NOMO-1 treated with dmso at 0.1 percent for 144 hours (cell line): ENCODE measurements at regions not wholly inside any gene's neighbourhood (a gene's known extent, or its start where the extent isn't known, plus 50 kb on each side); places are given as distances from the start of the nearest gene placed in this dataset.

ENCODE experiments used
- DNase-seq: peaks from one replicate; lab custom pipeline; 2025; ENCODE audit not compliant: unreplicated experiment; lab: John Stamatoyannopoulos, UW

- no peak for DNase-seq
Observed at GRCh38 chr1:37309574-37309973, 164.8 kb upstream of the ZC3H12A start.

GRCh38 chr1:37310064-37310463, 164.3 kb upstream of the ZC3H12A start:
- no peak for DNase-seq

- no peak for DNase-seq
Observed at GRCh38 chr1:37315371-37315846, 159.0 kb upstream of the ZC3H12A start.

DNA sequence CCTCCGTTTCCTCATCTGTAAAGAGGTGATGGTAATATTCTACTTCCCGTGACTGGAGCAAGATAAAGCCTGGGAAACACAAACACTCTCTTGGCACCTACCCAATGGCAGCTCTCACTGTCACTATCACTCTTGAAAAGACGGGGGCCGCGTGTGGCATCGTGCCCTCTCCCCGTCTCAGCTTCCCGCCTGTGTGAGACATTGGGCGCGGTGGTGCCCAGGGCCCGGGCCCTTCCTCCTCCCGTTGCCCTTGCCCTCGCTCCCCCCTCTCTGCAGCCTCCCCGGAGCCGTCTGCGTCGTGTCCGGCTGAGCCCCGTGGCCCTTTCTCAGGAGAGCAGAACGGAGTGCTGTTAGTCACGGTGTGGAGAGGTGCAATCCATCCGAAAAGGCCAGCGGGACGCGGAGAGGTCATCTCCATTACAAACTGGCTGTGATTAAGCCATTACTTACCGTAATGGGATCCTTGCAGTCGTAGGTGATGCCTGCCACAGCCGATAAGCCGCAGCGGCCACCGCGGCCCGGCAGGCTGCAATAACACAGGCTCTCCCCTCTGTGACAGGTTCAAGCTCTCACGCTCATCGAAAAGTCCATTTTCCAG, 156.4 kb upstream of the ZC3H12A start:
- no peak for DNase-seq

- no peak for DNase-seq
Observed at GRCh38 chr1:37318490-37318889, 155.9 kb upstream of the ZC3H12A start.

DNA sequence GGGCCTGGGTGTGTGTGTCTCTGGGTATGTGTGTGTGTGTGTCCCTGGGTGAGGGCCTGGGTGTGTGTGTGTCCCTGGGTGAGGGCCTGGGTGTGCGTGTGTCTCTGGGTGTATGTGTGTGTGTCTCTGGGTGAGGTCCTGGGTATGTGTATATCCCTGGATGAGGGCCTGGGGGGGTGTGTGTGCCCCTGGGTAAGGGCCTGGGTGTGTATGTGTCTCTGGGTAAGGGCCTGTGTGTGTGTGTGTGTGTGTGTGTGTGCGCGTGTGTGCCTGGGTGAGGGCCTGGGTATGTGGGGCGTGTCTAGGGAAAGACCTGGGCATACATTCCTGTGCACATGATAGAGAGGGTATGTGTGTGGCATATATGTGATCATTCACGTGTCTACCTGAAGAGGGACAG, 155.1 kb upstream of the ZC3H12A start:
- DNase-seq = no peak

- DNase-seq = no peak
Observed at GRCh38 chr1:37323486-37324377, 150.6 kb upstream of the ZC3H12A start.

DNA sequence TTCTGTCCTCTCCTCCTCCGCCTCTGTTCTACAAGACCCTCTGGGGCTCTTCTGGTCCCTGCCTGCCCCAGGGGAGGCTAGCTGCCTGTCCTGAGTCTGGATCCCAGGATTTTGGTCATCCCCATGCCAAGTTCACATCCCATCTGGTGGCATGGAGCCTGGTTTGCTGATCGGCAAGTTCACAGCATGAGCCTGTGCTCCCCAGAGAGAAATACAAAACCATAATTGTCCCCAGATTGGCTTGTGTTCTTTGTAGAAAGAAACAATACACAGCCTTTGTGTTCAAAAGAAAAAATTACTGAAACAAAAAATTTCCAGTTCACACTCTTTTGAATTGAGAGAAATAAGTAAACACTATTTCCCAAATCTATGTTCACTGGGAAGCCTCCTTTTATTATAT, 149.4 kb upstream of the ZC3H12A start:
- no peak for DNase-seq

- DNase-seq = no peak
Observed at GRCh38 chr1:37325509-37326437, 148.6 kb upstream of the ZC3H12A start.

GRCh38 chr1:37332126-37332525, 142.3 kb upstream of the ZC3H12A start:
- no peak for DNase-seq

DNA sequence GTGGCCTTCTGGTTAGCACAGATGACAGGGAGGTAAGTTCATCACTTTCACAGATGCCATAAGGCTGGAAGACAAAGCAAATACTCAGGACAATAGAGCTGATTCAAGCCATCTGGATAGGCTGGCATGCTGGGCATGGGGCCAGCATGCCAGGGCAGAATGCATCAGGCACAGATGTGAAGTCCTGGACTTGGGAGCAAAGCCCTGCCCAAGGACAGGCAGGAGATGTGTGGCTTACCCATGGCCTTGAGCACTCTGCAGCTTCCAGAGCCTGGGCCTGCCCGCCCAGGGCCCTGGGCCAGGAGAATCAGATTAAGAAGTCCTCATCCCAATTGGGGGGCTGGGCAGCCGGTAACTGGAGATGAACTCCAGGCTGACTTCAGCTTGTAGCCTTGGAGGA, 135.7 kb upstream of the ZC3H12A start:
- no peak for DNase-seq

- DNase-seq = no peak
Observed at GRCh38 chr1:37342736-37343135, 131.6 kb upstream of the ZC3H12A start.

DNA sequence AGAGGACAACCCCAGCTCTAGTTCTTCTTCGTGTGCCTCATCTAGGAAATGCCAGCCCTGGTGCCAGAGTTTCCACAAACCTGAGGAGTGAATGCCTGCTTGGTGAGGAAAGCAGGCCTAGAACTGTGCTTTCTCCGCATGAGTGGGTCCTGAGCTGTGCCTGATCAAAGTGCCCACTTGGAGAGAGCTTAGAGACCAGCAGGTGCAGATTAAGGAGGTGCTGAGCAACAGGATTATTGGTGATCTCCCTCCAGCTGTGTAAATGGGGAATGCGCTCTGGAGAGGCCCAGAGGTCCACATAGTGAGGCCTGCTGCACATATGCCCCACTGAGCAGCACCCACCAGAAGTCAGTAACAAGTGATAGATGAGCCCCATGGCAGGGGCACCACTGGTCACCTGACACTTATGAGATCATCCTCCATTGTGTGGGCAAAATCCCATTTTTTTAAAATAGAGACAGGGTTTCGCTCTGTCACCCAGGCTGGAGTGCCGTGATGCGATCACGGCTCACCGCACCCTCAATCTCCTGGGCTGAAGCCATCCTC, 127.2 kb upstream of the ZC3H12A start:
- no peak for DNase-seq

- DNase-seq = no peak
Observed at GRCh38 chr1:37353871-37354270, 120.5 kb upstream of the ZC3H12A start.

- DNase-seq = no peak
Observed at GRCh38 chr1:37354876-37355650, 119.3 kb upstream of the ZC3H12A start.

GRCh38 chr1:37358992-37359391, 115.4 kb upstream of the ZC3H12A start:
- DNase-seq = no peak

GRCh38 chr1:37360011-37360410, 114.4 kb upstream of the ZC3H12A start:
- DNase-seq = no peak

GRCh38 chr1:37362594-37363385, 111.6 kb upstream of the ZC3H12A start:
- DNase-seq = no peak

GRCh38 chr1:37363535-37363934, 110.8 kb upstream of the ZC3H12A start:
- no peak for DNase-seq
